Loucy (cell line): ENCODE measurements at regions not wholly inside any gene's neighbourhood (a gene's known extent, or its start where the extent isn't known, plus 50 kb on each side); places are given as distances from the start of the nearest gene placed in this dataset.

ENCODE experiments used
- EZH2phosphoT487 ChIP-seq: fragments of 200-600 bp; IDR thresholded peaks from 2 replicates; pipeline ENCODE4 v1.6.1; 2018; ENCODE audit warnings: antibody characterized with exemption, mild to moderate bottlenecking, moderate library complexity, borderline replicate concordance
- TF ChIP-seq, protein P1 (sequence below): fragments of 200-600 bp; sonication (generic); conservative IDR thresholded peaks from 2 replicates; pipeline ENCODE4 v1.5.1; 2014; ENCODE audit warnings: mild to moderate bottlenecking, antibody characterized with exemption, low read length

DNA sequence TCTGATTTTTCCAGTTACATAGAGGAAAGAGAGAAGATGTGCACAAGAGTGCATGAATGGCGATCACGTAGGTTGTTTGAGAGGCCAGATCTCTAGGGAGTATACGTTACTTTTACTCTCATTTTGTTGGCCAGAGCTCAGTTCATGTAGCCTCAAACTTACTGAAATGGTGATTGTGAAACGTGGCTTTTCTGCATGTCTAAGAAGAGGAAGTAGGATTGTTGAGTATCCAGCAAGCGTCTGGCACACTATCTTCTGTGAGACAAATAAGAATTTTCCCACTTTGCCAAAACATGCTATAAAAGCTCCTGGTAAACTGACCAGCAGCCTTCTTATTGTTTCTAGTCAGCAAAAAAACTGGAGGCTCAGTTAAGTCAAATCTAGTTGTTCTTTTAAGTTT lies 264.5 kb upstream of the EMCN start:
- TF ChIP-seq EZH2phosphoT487: no peak
- TF ChIP-seq, protein P1, sequence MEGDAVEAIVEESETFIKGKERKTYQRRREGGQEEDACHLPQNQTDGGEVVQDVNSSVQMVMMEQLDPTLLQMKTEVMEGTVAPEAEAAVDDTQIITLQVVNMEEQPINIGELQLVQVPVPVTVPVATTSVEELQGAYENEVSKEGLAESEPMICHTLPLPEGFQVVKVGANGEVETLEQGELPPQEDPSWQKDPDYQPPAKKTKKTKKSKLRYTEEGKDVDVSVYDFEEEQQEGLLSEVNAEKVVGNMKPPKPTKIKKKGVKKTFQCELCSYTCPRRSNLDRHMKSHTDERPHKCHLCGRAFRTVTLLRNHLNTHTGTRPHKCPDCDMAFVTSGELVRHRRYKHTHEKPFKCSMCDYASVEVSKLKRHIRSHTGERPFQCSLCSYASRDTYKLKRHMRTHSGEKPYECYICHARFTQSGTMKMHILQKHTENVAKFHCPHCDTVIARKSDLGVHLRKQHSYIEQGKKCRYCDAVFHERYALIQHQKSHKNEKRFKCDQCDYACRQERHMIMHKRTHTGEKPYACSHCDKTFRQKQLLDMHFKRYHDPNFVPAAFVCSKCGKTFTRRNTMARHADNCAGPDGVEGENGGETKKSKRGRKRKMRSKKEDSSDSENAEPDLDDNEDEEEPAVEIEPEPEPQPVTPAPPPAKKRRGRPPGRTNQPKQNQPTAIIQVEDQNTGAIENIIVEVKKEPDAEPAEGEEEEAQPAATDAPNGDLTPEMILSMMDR: no peak
